ENCODE measurements at regions not wholly inside any gene's neighbourhood (a gene's known extent, or its start where the extent isn't known, plus 50 kb on each side); places are given as distances from the start of the nearest gene placed in this dataset.

GRCh38 chr2:129135017-129135416, 816.3 kb upstream of the HS6ST1 start:
- no peak overlapping the region for H3K4me3 ChIP-seq (replicated peaks; ENCODE audit: low read depth, low read length)
- TF ChIP-seq CTCF (IDR thresholded peaks at IDR 0.05; ENCODE audit: low read depth, low read length, missing control alignments) = no peak
- no peak for DNase-seq (ENCODE audit: extremely low read depth, low read depth)

DNA sequence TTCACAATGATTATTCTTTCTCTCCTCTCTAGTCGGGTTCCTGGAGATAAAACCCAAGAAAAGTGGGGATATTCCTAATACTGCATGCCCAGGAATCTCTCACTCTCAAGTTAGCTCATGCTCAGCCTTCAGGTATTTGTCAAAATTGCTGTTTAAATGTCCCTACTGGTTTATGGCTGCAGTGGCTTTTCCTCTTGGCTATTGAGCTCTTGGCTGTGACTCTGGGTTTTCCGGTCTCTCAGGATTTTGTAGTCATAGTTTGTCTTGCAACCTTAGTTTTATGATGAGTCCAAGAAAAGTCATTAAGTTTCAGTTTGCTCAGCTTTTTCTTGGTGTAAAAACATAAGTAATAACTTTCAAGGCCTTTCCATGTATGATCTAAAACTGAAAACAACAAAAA, 820.7 kb upstream of the HS6ST1 start:
- TF ChIP-seq CTCF (IDR thresholded peaks at IDR 0.05; ENCODE audit: low read depth, low read length, missing control alignments) = no peak
- no peak for DNase-seq (ENCODE audit: extremely low read depth, low read depth)
- H3K4me3 ChIP-seq (replicated peaks; ENCODE audit: low read depth, low read length) = no peak overlapping the region

- DNase-seq (ENCODE audit: extremely low read depth, low read depth) = no peak
- no peak for TF ChIP-seq CTCF (IDR thresholded peaks at IDR 0.05; ENCODE audit: low read depth, low read length, missing control alignments)
- H3K4me3 ChIP-seq (replicated peaks; ENCODE audit: low read depth, low read length) = no peak overlapping the region
Observed at GRCh38 chr2:129142465-129142864, 823.8 kb upstream of the HS6ST1 start.

DNA sequence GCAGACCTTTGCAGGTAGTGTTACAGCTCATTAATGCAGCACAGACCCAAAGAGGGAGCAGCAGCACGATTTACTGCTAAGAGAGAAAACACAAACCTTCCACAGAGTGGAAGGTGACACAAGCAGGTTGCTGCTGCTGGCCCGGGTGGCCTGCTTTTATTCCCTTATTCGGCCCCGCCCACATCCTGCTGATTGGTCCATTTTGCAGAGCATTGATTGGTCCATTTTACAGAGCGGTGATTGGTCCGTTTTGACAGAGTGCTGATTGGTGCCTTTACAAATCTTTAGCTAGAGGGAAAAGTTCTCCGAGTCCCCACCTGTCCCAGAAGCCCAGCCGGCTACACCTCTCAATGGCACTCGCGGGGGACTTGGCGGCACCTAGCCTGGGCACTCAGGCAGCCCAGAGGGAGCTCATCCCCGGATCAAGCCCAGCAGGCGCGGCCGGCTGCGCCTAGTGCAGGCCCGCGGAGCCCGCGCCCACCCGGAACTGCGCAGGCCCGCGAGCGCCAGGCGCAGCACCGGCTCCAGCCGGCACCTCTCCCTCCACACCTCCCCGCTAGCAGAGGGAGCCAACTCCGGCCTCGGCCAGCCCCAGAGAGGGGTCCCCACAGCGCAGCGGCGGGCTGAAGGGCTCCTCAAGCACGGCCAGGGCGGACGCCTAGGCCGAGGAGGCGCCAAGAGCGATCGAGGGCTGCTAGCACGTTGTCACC, 825.6 kb upstream of the HS6ST1 start:
- TF ChIP-seq CTCF (IDR thresholded peaks at IDR 0.05; ENCODE audit: low read depth, low read length, missing control alignments) = no peak
- no peak overlapping the region for H3K4me3 ChIP-seq (replicated peaks; ENCODE audit: low read depth, low read length)
- DNase-seq (ENCODE audit: extremely low read depth, low read depth) = no peak

DNA sequence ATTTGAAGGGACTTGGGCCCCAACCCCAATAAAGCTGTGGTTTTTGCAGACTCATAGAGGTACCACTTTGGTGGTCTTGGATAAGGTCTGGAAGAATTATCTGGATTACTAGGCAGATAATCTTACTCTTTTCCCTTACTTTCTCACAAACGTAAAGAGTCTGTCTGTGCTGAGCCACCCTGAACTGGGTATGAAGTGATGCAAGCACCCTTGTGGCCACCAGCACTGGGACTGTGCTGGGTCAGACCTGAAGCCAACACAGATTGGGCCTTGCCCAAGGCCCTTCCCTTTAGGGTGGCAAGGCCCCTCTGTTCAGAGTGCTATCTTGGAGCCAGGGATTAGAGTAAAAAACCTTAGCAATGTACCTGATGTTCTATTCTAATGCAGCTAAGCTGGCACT, 827.0 kb upstream of the RAB6C start:
- DNase-seq (ENCODE audit: extremely low read depth, low read depth) = no peak
- no peak for TF ChIP-seq CTCF (IDR thresholded peaks at IDR 0.05; ENCODE audit: low read depth, low read length, missing control alignments)

DNA sequence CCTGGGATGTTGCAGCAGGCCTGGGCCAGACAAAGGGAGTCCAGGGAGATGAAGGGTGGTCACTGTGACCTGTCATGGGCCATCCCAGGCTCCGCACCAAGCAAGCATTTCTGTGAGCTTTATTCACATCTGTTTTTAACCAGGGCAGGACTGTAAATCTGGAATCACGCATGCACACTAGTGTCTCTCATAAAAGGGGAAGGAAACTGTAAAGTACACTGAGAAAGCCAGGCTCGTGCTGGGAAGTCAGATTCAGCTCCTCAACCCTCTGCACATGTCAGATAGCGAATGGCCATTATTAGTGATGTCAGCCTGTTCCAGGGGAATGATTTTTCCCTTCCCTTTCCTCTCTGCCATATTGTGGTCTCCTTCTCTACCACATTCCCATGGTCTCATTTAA, 818.6 kb upstream of the RAB6C start:
- DNase-seq (ENCODE audit: extremely low read depth, low read depth) = no peak
- no peak overlapping the region for H3K4me3 ChIP-seq (replicated peaks; ENCODE audit: low read depth, low read length)
- TF ChIP-seq CTCF (IDR thresholded peaks at IDR 0.05; ENCODE audit: low read depth, low read length, missing control alignments) = no peak

More for the DNA sequence above, 827.0 kb upstream of the RAB6C start:
- no peak overlapping the region for H3K4me3 ChIP-seq (replicated peaks; ENCODE audit: low read depth, low read length)
